ENCODE measurements at regions not wholly inside any gene's neighbourhood (a gene's known extent, or its start where the extent isn't known, plus 50 kb on each side); places are given as distances from the start of the nearest gene placed in this dataset.

DNA sequence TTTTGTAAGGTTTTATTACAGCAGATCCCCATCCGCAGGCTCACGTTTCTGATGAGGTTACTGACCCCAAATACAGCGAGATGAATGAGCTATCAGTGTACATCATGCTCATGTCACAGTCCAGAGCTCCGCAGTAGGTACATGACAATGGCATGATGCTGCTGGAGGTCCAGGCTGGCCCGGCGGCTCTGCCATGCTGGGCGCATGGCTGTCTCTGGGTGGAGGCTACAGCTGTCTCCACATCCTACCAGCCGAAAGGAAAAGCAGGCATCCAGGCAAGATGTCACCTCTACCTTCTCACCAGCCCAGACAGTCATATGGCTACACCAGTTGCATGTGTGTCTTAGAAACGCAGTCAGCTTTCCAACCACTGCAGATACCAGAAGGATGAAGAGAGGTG, 90.9 kb upstream of the RNF32 start:
- no peak for DNase-seq (ENCODE audit: low read depth, low spot score)
- no peak overlapping the region for H3K27ac ChIP-seq

DNA sequence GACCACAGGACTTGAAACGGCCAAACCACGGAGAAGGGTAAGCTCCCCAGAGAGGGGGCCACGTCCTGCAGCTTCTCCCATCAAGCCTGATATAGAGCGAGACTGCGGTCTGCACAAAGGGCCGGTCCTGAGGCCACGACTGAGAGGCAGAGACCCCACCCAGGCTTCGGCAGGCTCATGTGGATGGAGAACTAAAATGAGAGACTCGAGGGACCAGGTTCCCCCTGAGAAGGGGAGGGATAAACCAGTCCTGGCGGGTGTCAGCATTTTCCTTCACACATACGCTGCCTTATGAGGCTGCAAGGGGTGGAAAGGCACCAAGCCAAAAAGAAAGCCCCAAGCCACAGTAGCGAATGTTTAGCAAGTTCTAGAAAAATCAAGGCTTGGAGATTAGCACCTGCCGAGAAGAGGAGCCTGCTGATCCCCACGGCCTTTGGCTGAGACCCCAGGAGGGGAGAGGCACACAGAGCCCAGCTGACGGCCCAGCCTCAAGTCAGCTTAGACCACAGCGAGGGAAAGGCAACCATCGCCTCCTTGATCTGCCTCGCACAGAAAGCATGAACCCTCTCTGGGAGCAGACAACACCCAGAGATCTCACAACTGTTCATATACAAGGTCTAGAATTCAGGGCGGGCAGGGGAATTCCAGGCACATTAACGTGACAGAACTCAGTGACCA, 92.6 kb upstream of the RNF32 start:
- no peak overlapping the region for H3K27ac ChIP-seq
- DNase-seq (ENCODE audit: low read depth, low spot score) = no peak

DNA sequence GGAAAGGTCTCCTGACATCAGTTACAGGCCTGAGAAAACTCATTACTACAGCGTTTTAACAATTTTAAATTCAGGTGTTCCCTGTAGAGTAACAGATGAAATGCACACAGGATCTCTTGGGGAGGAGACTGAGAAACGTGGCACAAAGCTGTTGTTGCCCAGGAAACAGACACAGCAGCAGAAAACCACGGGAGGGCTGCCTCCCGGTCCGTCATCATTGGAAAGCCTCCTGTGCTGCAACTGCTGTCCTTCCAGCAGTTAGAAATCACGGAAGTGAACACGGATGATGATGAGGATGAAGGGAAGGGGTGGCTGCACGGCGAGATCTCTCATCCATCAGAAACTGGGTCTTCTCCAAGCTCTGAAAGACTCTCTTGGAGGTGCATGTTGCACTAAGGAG, 94.6 kb upstream of the RNF32 start:
- DNase-seq (ENCODE audit: low read depth, low spot score) = no peak
- no peak overlapping the region for H3K27ac ChIP-seq

DNA sequence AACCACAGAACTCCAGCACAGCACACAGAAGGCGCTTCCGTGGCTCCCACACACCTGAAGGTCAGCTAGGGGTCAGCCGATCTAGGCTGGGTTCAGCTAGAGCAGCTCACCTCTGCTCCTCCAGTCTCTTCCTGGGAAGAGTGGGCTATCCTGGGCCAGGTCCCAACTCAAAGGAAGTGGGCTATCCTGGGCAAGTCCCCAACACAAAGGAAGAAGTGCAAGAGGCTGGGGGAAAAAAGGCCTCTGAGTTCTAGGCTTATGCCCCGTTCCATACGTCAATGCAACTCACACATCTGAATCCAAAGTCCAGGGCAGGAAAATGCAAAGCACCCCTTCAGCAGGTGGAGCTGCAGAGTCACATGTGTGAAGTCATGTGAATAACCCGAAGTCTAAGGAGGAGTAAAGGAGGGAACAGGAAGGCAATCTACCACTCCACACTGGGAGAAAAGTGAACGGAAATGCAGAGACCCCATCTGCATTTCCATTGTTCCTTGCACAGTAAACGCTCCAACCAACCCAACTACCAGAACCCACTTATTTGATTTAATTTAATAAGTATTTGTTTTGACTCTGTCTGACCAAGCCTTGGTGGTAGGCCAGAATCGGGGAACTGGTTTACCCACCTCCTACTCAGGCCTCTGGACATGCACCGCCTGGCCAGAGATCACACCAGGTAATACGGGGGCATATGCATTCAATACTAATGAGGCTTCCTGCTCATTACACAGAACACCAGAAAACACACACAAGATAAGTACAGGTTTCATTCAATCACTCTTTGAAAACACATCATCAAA, 95.5 kb upstream of the RNF32 start:
- H3K27ac ChIP-seq = no peak overlapping the region
- no peak for DNase-seq (ENCODE audit: low read depth, low spot score)

DNA sequence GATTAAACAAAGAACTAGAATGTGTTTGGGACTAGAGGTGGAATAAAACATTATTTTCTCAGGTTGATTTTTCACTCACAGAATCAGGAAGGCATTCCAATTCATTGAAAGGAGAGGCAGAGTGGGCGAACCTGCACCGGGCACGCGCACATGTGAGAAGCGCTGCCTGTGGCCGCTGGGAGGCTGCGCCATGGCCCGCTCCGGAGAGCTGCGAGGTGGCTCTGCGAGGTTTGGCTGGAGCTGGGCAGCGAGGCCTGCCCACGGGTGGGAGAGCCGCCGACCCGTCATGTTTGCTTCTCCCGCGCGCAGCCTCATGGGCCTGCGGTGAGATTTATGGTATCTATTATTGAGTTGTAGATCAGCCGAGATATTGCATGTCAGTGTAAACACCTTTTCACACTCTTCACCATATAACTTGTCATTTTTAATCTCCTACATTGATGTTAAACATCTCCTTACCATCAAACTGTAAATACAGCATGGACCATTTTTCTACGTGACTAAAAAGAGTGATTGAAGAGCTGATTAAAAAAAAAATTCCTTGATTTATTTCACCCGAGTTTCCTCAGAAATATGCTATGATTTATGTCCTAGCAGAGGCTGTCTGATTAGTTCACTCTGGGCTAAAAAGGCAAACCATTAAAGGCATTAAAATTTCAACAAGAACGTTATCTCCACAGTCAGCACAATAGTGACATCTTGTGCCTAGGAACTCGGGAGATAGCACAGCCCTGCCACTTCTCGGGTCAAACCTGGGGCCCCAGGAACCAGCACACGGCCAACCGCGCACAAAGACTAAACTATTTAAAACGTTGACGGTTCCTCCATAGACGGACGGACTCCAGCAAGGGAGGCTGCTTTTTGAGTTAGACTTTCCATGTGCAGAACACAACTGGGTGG, 96.6 kb upstream of the RNF32 start:
- no peak for DNase-seq (ENCODE audit: low read depth, low spot score)
- no peak overlapping the region for H3K27ac ChIP-seq

DNA sequence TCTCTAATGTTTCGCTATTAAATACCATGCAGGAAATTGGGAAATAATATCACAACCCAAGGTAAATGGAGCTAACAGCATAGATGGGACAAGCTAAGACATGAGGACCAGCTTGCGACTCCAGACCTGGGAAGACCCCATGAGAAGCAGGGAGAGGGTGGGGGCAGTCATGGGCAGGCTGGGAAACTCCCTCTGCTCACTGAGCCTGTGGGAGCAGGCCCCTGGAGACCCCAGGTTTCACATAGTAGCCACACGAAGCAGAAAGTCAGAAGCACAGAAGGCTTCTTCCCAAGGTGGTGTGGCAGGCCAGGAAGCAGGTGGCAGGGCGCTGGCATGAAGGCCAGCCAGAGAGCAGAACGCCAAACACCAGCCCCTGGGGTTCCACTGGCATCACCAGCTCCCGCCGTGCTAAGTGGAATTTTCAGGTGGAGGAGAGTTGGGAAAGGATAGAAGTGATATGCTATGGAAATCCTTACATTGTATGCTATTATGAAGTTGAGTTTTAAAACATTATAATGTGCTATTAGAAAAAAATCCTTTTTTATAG, 99.9 kb upstream of the RNF32 start:
- DNase-seq (ENCODE audit: low read depth, low spot score) = no peak
- no peak overlapping the region for H3K27ac ChIP-seq

DNA sequence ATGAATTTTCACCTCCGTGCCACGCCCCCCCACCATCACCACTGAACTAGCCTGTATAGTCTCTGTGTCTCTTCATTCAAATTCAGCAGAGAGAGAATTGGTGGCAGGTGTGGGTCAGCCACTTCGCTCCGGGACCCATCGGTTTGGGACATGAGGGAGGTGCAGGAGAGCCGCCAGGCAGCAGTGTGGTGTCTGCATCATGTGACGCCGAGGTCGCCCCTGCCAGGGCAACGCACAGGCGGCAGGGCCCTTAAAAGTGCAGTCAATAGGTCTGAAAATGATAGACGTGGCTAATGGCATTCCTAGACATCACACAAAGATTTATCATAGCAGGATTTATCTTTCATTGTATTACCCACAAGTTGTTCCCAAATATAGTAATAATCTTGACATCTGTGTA, 100.6 kb upstream of the RNF32 start:
- no peak for DNase-seq (ENCODE audit: low read depth, low spot score)
- no peak overlapping the region for H3K27ac ChIP-seq

DNA sequence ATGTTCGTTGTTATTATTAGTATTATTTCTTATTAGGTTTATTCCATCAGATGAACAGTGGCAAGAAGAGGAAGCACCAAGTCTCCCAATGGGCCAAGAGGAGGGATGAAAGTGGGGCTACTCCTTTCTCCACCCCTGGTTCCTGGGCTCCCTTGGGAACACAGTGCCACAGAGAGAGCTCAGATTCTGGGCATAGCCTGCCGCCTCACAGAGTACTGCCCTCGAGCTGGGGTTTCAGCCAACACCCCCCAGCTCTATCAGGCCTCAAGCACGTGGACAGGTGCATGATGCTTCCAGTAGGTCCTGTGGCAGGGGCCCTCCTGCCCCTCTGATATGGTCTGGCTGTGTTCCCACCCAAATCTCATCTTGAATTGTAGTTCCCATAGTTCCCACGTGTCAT, 103.6 kb upstream of the RNF32 start:
- no peak overlapping the region for H3K27ac ChIP-seq
- no peak for DNase-seq (ENCODE audit: low read depth, low spot score)

DNA sequence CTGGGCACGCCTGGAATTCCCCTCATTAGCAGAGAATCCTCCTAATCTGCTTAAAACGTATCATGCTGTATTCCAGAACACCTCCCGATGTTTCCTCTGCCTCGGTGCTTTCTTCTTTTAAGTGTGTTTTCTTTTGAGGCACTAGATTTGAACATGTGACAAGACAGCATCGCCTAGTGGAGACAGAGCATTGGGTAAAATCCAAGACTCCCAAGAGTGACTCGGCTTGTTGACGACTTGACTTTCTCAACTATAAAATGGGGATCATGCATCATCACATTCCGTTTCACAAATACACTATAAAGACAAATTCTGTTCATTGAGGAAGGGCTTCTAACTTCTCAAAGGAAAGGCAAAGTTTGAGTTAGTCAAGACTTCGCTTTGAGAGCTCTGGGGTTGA, 105.6 kb upstream of the RNF32 start:
- DNase-seq (ENCODE audit: low read depth, low spot score) = no peak

DNA sequence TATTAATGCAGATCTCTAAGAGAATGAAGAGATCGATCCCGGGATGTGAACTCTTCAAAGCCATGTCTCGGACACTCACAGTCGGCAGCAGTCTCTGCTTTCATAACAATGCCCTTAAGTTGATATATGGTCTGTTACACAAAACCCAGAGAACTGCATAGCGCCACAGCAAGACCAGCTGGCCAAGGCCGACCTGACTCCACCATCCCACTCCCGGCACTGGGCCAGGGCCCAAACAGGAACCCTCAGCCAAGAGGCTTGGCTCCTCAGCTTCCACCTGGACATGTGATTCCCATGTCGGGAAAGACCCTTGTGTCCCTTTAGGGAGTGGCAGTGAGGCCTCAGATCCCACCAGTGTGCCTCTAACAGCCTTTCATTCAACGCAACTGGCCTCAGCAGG, 106.6 kb upstream of the RNF32 start:
- DNase-seq (ENCODE audit: low read depth, low spot score) = no peak
- no peak overlapping the region for H3K27ac ChIP-seq

More for the DNA sequence above, 105.6 kb upstream of the RNF32 start:
- no peak overlapping the region for H3K27ac ChIP-seq

DNA sequence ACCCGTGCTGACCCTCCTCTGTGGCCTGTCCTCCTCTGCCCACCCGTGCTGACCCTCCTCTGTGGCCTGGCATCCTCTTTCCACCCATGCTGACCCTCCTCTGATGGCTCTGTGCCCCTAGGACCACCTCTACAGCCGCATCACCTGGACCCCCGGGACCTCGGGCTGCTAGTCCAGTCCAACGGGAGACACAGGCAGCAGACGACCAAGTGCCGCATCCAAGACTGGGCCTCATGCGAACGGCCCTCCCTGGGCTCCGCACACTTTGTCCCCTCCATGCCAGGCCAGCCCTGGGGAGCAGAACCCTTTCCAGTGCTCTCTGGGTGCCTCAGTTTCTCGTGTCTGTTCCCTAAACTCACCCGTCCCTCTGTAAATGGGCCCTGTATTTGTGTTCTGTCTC, 107.2 kb upstream of the RNF32 start:
- no peak overlapping the region for H3K27ac ChIP-seq
- DNase-seq (ENCODE audit: low read depth, low spot score) = no peak

DNA sequence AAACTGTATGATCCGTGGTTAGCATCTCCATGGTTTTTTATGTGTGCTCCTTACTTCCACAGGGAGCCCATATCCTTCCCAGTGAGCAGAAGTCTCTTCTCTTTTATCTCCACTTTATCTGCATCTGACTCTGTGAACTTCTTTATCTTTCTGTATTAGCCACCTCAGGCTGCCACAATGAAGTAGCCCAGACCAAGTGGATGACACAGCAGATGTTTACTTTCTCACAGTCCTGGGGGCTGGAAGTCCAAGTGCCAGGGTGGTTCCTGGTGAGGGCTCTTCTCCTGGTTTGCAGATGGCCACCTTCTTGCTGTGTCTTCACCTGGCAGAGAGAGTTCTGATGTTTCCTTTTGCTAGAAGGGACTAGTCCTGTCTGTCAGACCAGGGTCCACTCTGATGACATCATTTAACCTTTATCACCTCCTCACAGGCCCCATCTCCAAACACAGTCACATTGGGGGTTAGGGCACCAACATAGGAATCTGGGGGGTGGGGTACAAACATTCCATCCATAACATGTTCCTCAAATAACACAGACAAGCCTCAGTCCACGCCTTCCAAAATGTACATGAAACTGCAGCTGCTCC, 108.5 kb upstream of the RNF32 start:
- DNase-seq (ENCODE audit: low read depth, low spot score) = no peak
- no peak overlapping the region for H3K27ac ChIP-seq

DNA sequence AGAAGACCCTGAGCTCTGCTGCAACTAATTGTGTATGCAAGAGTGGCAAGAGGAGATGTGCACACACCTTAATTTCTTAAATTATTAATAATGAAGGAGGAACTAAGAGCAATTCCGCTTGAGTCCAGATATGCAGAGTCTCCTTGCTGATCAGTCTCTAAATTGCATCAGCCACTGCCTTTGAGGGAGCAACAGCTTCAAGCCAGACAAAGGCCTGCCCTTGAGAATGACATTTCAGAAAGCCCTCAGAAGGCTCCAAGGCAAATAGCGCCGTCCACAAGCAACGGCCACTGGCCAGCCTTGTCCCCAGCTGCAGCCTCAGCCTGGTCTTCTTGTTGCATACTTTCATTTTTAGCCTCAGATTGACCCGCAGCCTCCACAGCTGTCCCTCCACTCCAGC, 110.6 kb upstream of the RNF32 start:
- DNase-seq (ENCODE audit: low read depth, low spot score) = no peak
- no peak overlapping the region for H3K27ac ChIP-seq

DNA sequence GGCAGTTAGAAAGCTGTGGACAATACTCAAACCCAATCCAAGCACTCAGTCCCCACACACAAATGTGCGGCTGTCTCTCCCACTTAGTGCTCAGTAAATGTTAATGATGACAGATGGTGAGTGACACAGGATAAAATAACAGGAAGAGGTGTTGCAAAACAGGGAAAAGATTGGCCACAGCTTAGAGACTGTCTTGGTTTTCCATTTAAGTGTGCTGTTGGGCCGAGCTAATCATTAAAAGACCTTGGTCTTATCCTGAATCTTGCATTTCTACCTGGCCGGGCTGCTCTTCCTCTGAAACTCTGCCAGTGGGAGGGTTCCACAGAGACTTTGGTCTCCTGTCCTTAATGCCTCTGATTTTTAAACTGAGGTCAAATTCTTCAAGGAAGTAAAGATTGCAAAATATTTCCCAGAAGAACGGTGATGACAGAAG, 113.1 kb upstream of the RNF32 start:
- DNase-seq (ENCODE audit: low read depth, low spot score) = no peak
- H3K27ac ChIP-seq = no peak overlapping the region

DNA sequence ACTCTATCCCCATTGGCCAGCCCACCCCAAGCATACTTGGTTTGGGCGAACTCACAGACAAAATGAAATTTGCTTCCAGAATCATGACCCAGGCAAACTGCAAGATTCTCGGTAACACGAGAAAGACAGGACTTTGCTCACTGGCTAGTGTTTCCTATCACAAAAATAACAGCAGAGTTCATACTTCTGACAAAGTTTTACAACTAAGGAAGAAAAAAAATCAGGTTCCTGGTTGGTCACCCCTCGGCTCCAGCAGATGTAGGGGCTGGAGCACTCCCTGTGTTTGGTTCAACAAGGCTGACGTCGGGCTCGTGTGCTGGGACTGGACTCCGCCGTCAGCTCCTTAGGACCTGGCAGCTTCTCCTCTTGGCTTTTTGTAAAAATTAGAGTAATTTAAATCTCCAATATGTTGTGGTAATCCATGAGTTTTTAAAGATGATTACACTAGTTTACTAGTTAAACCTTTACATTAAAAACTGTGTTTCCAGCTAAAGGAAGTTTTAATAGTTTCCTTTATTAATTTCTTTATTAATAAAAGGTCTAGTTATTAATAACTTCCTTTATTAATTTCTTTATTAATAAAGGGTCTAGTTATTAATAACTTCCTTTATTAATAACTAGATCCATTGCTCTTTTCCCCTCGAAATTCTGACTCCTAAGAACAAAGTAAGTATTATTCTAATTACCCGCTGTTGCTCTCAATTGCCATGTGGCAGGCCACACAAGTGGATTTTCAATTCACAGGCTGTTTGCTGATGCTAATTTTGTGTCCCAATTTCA, 115.6 kb upstream of the RNF32 start:
- no peak for DNase-seq (ENCODE audit: low read depth, low spot score)
- no peak overlapping the region for H3K27ac ChIP-seq

DNA sequence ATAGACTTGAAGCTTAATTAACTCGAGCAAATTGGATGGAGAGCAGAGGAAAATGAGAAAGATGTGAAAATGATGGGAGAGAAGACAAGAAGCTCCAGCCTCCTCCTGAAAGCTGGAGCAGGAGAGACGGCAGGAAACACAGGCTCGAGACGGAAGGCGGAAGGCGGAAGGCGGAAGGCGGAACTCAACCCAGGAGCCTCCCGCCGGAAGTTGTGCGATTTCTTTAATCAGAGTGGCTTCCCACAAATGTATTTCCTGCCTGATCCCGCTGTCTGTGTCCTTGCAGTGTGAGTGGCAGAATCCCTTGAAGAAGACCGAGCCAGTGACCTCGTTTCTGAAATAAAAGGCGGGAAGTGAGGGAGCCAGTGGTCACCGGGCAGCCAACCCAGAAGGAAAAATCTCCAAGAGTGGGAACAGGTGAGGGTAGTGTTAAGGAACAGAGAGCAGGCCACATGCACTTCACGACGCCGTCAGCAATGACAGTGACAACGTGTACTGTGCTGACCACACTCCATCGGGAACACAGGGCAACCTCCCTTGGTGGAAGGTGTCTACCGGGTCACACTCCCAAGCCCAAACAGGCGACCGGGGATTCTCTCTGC, 117.0 kb upstream of the RNF32 start:
- H3K27ac ChIP-seq = no peak overlapping the region
- DNase-seq (ENCODE audit: low read depth, low spot score) = no peak

DNA sequence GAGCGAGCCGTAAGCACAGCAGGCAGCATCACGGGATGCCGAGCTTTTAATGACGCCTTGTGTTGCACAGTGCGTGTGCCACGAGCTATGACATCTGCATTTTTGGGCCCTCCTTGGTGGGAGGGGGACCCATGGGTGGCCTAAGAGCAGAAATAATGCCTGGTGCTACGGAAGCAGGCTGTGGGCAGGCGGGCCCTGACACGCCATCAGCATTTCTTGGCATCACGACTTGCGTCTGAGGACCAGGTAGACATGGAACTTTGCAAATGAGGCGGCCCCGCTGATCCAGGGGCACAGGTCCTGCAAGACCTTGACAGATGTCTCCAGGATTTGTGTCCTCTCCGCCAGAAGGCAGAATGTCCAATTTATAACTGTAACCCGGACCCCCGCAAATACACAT, 117.8 kb upstream of the RNF32 start:
- no peak for DNase-seq (ENCODE audit: low read depth, low spot score)
- H3K27ac ChIP-seq = no peak overlapping the region

DNA sequence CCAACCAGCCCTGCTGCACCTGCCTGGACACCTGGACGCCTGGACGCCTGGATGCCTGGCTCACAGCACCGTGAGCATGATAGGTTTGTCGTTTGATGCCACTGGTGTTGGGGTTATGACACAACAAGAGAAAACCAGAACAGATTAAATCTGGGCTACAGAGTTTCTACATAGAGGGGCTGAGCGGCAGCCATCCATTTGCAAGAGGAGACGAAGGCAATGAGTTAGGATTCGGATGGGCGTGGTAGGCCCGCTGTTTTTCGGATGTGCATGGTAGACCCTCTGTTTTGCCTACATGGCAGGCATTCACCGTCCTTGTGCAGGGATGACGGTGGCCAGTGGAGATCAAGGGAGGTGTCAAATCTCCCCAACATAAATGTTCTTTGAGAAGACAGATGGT, 121.5 kb upstream of the RNF32 start:
- H3K27ac ChIP-seq = no peak overlapping the region
- no peak for DNase-seq (ENCODE audit: low read depth, low spot score)

DNA sequence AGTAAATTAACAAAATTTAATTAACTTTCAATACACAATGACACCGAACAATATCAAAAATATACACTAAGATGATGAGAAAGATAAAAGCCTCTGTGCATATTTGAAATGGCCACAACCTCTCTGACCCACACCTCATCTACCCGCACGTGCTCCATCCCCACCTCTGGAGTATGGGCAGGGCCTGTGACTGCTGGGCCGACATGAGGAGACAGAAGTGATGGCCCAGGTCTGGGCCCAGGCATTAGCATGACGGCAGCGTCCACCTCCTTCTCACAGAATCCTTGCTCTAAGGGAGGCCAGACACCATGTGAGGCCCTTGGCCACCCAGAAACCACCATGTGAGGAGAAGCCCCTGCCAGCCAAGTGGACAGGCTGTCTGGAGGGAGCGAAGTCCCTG, 122.1 kb upstream of the RNF32 start:
- no peak overlapping the region for H3K27ac ChIP-seq
- no peak for DNase-seq (ENCODE audit: low read depth, low spot score)
